Activated CD4-positive, alpha-beta T cell treated with anti-CD3 and anti-CD28 coated beads, Interleukin-2, amount 10 ng/mL, durations not matched to agents 7 days and 5 days (primary cell): ENCODE measurements at regions not wholly inside any gene's neighbourhood (a gene's known extent, or its start where the extent isn't known, plus 50 kb on each side); places are given as distances from the start of the nearest gene placed in this dataset.
"Not testable (repeated sequence)": the region's sequence is repeated elsewhere in the genome, so short reads cannot be mapped to it uniquely, and the experiment has no call there.

ENCODE experiments used
- CTCF ChIA-PET: fragments of 350-600 bp; sonication (Branson Sonifier 250); formaldehyde crosslinking; loops from one replicate; lab custom pipeline; 2021; ENCODE audit warnings: antibody characterized with exemption; lab: Charles Lee
- POLR2A ChIA-PET: fragments of 350-600 bp; sonication (Branson Sonifier 250); formaldehyde crosslinking; loops from one replicate; lab custom pipeline; 2021; ENCODE audit warnings: antibody characterized with exemption; lab: Charles Lee
- DNase-seq: peaks from one replicate; pipeline ENCODE4 v3.0.0-alpha.2; 2020
- H3K27ac Mint-ChIP-seq: one replicate; pipeline ENCODE4 v1.8.0; 2021; ENCODE audit warnings: mild to moderate bottlenecking, moderate library complexity, mixed read lengths
- H3K27me3 Mint-ChIP-seq: one replicate; pipeline ENCODE4 v1.8.0; 2021; ENCODE audit warnings: mixed read lengths
- H3K36me3 Mint-ChIP-seq: one replicate; pipeline ENCODE4 v1.8.0; 2021; ENCODE audit warnings: low read depth, mixed read lengths
- H3K4me1 Mint-ChIP-seq: one replicate; pipeline ENCODE4 v1.8.0; 2021; ENCODE audit warnings: mixed read lengths
- H3K4me3 Mint-ChIP-seq: one replicate; pipeline ENCODE4 v1.8.0; 2021; ENCODE audit warnings: mild to moderate bottlenecking, moderate library complexity, mixed read lengths
- H3K9me3 Mint-ChIP-seq: one replicate; pipeline ENCODE4 v1.8.0; 2021; ENCODE audit warnings: mixed read lengths

DNA sequence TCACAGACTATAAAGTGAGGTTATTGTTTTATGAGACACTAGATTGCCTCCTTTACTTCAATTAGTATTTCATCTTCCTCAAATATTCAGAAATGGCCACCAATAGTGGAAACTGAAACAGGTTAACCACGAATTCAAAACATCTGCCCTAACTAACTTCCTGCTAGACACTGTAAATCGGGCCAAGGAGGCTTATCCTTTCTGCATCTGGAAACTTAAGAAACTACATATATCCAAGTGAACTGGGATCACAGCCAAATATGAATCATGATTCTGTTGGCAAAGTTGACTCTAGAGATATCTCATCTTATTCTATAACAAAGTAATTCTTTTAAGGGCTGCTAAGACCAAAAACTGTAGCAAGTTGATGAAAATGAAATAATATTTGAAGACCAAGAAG is 136.6 kb upstream of the ZC3H15 start:
- H3K36me3 Mint-ChIP-seq: peaks cover 1% of the 10 kb centered on the region
- POLR2A ChIA-PET: no interaction called here

DNA sequence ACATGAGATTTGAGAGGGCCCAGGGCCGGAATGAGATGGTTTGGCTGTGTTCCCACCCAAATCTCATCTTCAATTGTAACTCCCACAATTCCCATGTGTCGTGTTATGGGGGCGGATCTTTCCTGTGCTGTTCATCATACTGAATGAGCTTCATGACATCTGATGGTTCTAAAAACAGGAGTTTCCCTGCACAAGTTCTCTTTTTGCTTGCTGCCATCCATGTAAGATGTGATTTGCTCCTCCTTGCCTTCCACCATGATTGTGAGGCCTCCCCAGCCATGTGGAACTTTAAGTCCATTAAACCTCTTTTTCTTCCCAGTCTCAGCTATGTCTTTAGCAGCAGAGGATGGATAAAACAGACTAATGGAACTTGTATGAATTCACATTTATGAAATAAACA is 131.9 kb upstream of the ZC3H15 start:
- H3K4me3 Mint-ChIP-seq, H3K36me3 Mint-ChIP-seq, POLR2A ChIA-PET, DNase-seq, H3K27ac Mint-ChIP-seq, H3K4me1 Mint-ChIP-seq, H3K27me3 Mint-ChIP-seq: not testable (repeated sequence)
- CTCF ChIA-PET: interaction anchor here (0.6 kb wide), 1 partner anchor 30 kb away, joined by 3 read pairs; no protein-coding TSS in a partner anchor
- peaks cover 12% of the 10 kb centered on the region for H3K9me3 Mint-ChIP-seq

More for the DNA sequence above, 136.6 kb upstream of the ZC3H15 start:
- DNase-seq: no peak
- CTCF ChIA-PET: no interaction called here
- no peak overlapping the region for H3K27ac Mint-ChIP-seq
- no peaks in the 10 kb centered on the region for H3K27me3 Mint-ChIP-seq
- H3K4me3 Mint-ChIP-seq: no peak overlapping the region
- H3K9me3 Mint-ChIP-seq: peaks cover 10% of the 10 kb centered on the region
- peaks cover 4% of the 10 kb centered on the region for H3K4me1 Mint-ChIP-seq

DNA sequence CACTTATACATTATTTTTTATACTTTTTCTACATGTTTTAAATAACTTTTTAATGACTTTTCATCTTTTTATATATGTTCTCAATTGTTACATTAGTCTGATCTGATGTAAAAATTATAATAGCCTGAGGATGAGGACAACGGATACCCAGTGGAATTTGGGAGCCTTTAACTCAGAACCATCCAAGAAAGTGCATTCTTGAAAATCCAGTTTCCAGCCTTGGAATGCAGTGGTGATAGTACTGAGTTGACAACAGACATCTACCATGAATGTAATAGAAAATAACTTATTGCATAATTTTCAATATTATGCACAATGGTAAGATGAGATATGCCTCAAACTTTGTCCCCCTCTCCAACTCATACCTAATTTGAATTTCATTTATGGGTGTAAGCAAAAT is 120.7 kb upstream of the ZC3H15 start:
- no peak for DNase-seq
- Mint-ChIP-seq H3K27me3 (no peaks in the 10 kb centered on the region), H3K36me3 (no peaks in the 10 kb centered on the region), H3K4me1 (no peaks in the 10 kb centered on the region), H3K27ac (no peak overlapping the region), H3K4me3 (no peak overlapping the region), H3K9me3 (no peaks in the 10 kb centered on the region)
- POLR2A ChIA-PET: no interaction called here
- CTCF ChIA-PET: no interaction called here

DNA sequence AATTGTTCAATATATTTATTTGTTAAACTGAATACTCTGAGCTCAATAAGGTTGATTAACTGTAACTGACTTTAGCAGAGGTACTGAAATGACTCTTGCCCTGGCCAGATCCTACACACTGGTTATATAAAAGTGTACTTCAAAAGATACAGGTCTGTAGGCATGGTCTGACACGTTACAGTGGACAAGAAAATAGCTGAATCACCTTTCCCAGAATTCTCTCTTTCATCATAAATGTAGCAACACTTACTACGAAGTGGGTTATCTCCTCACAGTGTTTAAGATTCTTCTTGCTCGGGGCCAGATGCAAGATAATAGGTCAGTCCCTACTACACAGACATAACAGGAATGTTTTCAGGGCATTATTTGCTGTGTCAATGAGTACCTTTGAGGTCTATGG is 107.0 kb upstream of the ZC3H15 start:
- H3K27ac Mint-ChIP-seq: no peak overlapping the region
- ChIA-PET CTCF (no interaction called here), POLR2A (no interaction called here)
- no peaks in the 10 kb centered on the region for H3K27me3 Mint-ChIP-seq
- H3K4me1 Mint-ChIP-seq: no peaks in the 10 kb centered on the region
- no peak overlapping the region for H3K4me3 Mint-ChIP-seq
- no peaks in the 10 kb centered on the region for H3K36me3 Mint-ChIP-seq
- peaks cover 17% of the 10 kb centered on the region for H3K9me3 Mint-ChIP-seq
- DNase-seq: no peak

DNA sequence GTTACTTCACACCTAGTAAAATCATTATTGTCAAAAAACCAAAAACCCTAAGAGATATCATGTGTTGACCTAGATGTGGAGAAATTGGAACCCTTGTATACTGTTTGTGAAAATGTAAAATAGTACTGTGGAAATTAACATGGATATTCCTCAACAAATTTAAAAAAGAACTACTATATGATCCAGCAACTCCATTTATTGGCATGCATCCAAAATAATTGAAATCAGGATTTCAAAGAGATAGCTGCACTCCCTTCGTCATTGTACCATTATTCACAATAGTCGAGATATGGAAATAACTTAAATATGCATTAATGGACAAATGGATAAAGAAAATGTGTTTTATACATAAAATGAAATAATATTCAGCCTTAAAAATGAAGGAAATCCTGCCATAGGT is 105.3 kb upstream of the ZC3H15 start:
- DNase-seq: no peak
- H3K4me3 Mint-ChIP-seq: no peak overlapping the region
- peaks cover 17% of the 10 kb centered on the region for H3K9me3 Mint-ChIP-seq
- no peaks in the 10 kb centered on the region for H3K4me1 Mint-ChIP-seq
- CTCF ChIA-PET: no interaction called here
- POLR2A ChIA-PET: no interaction called here
- H3K27me3 Mint-ChIP-seq: no peaks in the 10 kb centered on the region
- no peak overlapping the region for H3K27ac Mint-ChIP-seq
- H3K36me3 Mint-ChIP-seq: no peaks in the 10 kb centered on the region

DNA sequence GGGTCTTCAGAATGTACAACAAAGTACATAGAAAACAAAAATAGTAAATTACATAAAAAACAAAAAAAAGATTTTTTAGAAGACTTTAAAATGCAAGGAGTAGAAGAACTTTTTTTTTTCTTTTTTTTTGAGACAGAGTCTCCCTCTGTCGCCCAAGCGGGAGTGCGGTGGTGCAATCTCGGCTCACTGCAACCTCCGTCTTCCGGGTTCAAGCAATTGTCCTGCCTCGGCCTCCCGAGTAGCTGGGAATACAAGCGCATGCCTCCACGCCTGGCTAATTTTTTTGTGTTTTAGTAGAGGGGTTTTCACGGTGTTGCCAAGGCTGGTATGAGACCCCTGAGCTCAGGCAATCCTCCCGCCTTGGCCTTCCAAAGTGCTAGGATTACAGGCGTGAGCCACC is 104.5 kb upstream of the ZC3H15 start:
- Mint-ChIP-seq H3K4me1 (no peaks in the 10 kb centered on the region), H3K27ac (no peak overlapping the region), H3K36me3 (no peaks in the 10 kb centered on the region), H3K9me3 (peaks cover 20% of the 10 kb centered on the region), H3K4me3 (no peak overlapping the region), H3K27me3 (no peaks in the 10 kb centered on the region)
- DNase-seq: no peak
- ChIA-PET CTCF (no interaction called here), POLR2A (no interaction called here)

DNA sequence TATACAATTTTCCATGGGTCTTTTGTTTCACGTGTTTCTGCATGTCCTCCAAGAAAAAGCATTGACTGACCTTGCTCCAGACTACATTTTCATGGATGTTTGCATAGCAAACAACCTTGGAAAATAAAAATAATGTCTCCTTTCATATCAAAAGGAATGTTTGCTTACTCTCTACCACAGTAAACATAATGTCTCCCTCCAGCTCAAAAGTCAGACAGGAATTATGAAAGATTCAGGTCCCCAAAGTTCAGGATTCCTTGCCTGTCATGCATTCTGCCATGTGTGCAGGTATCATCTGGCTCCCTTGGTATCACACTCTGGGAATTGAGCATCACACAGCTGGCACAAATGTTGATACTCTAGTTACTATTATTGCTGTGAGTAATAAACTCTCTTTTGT is 103.1 kb upstream of the ZC3H15 start:
- no peaks in the 10 kb centered on the region for H3K36me3 Mint-ChIP-seq
- H3K4me1 Mint-ChIP-seq: no peaks in the 10 kb centered on the region
- POLR2A ChIA-PET: no interaction called here
- H3K27me3 Mint-ChIP-seq: no peaks in the 10 kb centered on the region
- no peak for DNase-seq
- H3K4me3 Mint-ChIP-seq: no peak overlapping the region
- no peak overlapping the region for H3K27ac Mint-ChIP-seq
- CTCF ChIA-PET: no interaction called here
- peaks cover 18% of the 10 kb centered on the region for H3K9me3 Mint-ChIP-seq

DNA sequence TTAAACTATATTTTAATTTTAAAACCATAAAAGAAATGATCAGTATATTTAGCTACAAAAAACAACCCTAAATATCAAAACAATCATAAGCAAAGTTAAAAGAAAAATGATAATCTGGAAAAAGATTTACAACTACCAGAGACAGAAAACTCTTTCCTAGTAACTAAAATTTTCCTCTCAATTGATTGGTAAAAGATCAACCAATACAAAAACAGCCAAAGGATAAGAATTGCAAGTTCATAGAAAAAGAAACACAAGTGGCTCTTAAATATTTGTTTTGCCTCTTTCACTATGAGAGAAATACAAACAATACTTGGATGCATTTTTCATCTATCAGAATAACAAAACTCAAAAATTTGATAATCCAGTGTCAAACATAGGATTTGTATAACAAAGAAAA is 101.8 kb upstream of the ZC3H15 start:
- Mint-ChIP-seq H3K36me3 (no peaks in the 10 kb centered on the region), H3K27ac (no peak overlapping the region), H3K9me3 (peaks cover 19% of the 10 kb centered on the region), H3K4me1 (no peaks in the 10 kb centered on the region), H3K4me3 (no peak overlapping the region), H3K27me3 (no peaks in the 10 kb centered on the region)
- POLR2A ChIA-PET: no interaction called here
- CTCF ChIA-PET: interaction anchor here (0.7 kb wide), 1 partner anchor 30 kb away, joined by 3 read pairs; no protein-coding TSS in a partner anchor
- DNase-seq: no peak

DNA sequence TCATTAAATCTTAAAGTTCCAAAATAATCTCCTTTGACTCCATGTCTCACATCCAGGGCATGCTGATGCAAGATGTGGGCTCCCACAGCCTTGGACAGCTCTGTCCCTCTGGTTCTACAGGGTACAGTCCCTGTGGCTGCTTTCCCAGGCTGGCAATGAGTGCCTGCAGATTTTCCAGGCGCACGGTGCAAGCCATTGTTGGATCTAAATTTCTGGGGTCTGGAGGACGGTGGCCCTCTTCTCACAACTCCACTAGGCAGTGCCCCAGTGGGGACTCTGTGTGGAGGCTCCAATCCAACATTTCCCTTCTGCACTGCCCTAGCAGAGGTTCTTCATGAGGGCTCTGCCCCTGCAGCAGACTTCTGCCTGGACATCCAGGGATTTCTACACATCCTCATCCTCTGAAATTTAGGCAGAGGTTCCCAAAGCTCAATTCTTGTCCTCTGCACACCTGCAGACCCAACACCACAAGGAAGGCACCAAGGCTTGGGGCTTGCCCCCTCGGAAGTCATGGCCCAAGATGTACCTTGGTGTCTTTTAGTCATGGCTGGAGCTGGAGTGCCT is 100.3 kb upstream of the ZC3H15 start:
- POLR2A ChIA-PET, H3K4me3 Mint-ChIP-seq, DNase-seq, H3K27ac Mint-ChIP-seq, H3K4me1 Mint-ChIP-seq, CTCF ChIA-PET, H3K36me3 Mint-ChIP-seq, H3K27me3 Mint-ChIP-seq: not testable (repeated sequence)
- peaks cover 31% of the 10 kb centered on the region for H3K9me3 Mint-ChIP-seq

DNA sequence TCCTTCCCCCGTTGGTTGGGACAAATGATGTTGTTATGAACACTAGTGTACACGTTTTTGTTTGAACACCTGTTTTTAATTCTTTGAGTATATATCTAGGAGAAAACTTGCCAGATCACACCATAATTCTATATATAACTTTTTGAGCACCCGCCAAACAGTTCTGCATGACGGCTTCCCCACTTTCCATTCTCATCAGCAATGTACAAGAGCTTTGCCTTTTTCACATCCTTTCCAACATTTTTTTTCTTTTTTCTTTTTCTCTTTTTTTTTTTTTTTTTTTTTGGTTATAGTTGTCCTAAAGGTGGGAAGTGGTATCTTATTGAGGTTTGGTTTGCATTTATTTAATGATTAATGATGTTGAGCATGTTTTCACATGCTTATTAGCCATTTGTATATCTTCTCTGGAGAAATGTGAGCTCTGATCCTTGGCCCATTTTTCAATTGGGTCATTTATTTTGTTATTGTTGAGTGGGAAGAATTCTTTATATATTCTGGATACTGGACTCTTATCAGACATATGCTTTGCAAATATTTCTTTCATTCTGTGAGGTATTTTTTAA is 86.9 kb upstream of the ZC3H15 start:
- H3K4me1 Mint-ChIP-seq: no peaks in the 10 kb centered on the region
- no peaks in the 10 kb centered on the region for H3K36me3 Mint-ChIP-seq
- POLR2A ChIA-PET: no interaction called here
- CTCF ChIA-PET: no interaction called here
- no peak overlapping the region for H3K27ac Mint-ChIP-seq
- H3K27me3 Mint-ChIP-seq: no peaks in the 10 kb centered on the region
- DNase-seq: no peak
- peaks cover 10% of the 10 kb centered on the region for H3K9me3 Mint-ChIP-seq
- H3K4me3 Mint-ChIP-seq: no peak overlapping the region

DNA sequence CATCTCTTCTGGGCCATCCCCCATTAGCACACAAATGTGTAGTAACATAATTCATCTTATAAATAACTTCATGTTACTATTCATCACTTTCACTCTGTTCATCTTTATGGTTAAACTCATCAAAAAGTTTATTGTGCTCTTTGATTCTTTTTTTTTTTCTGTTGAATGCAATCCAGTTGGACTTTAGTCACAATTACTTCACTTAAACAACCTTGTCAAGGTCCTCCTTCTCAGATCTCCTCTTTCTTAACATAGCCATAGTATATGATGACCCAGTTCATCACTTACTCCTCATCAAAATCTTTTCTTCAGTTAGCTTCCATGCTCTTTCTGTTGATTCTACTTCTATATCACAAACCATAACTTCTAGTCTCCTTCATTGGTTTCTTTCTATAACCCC is 80.2 kb upstream of the ZC3H15 start:
- CTCF ChIA-PET: interaction anchor here (1.2 kb wide), 1 partner anchor 26 kb away, joined by 3 read pairs; no protein-coding TSS in a partner anchor
- H3K9me3 Mint-ChIP-seq: no peaks in the 10 kb centered on the region
- H3K27ac Mint-ChIP-seq: no peak overlapping the region
- H3K27me3 Mint-ChIP-seq: no peaks in the 10 kb centered on the region
- H3K4me1 Mint-ChIP-seq: no peaks in the 10 kb centered on the region
- no peak overlapping the region for H3K4me3 Mint-ChIP-seq
- H3K36me3 Mint-ChIP-seq: no peaks in the 10 kb centered on the region
- POLR2A ChIA-PET: no interaction called here
- DNase-seq: no peak

DNA sequence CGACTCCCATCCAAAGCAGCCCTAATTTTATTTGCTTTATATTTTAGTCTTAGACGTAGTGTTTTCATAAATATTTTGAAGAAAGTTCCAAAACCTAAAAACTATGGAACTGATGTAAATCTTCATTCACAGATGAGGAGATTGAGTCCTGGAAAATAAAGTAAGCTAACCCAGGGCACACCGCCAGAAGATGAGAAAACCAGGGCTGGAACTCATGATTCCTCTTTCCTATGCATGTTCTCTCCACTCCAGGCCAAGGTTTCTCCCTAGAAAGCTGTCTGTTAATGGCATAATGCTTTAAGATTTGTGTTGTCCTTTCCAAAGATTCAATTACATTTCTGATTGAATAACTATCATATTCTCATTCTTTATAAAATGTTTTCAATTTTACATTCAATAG is 78.4 kb upstream of the ZC3H15 start:
- Mint-ChIP-seq H3K9me3 (peaks cover 5% of the 10 kb centered on the region), H3K4me3 (no peak overlapping the region), H3K27ac (no peak overlapping the region), H3K4me1 (no peaks in the 10 kb centered on the region), H3K36me3 (no peaks in the 10 kb centered on the region), H3K27me3 (no peaks in the 10 kb centered on the region)
- CTCF ChIA-PET: no interaction called here
- no peak for DNase-seq
- POLR2A ChIA-PET: no interaction called here

DNA sequence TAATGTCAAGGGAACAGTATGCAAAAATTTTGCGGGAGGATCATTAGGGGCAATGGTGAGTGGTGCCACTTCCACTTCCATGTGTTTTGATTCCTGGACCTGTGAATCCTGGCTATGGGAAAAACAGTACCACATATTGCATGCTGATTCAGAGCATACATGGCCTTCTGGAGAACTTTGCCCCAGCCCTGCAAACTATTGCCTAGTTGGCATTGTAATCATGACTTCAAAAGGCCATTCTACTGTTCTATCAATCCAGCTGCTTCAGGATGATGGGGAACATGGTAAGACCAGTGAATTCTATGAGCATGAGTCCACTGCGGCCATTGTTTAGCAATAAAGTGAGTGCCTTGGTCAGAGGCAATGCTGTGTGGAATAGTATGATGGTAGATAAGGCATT is 75.3 kb upstream of the ZC3H15 start:
- no peak overlapping the region for H3K4me3 Mint-ChIP-seq
- CTCF ChIA-PET: no interaction called here
- H3K27me3 Mint-ChIP-seq: no peaks in the 10 kb centered on the region
- H3K9me3 Mint-ChIP-seq: peaks cover 11% of the 10 kb centered on the region
- H3K36me3 Mint-ChIP-seq: no peaks in the 10 kb centered on the region
- POLR2A ChIA-PET: no interaction called here
- no peak for DNase-seq
- H3K27ac Mint-ChIP-seq: no peak overlapping the region
- H3K4me1 Mint-ChIP-seq: no peaks in the 10 kb centered on the region

DNA sequence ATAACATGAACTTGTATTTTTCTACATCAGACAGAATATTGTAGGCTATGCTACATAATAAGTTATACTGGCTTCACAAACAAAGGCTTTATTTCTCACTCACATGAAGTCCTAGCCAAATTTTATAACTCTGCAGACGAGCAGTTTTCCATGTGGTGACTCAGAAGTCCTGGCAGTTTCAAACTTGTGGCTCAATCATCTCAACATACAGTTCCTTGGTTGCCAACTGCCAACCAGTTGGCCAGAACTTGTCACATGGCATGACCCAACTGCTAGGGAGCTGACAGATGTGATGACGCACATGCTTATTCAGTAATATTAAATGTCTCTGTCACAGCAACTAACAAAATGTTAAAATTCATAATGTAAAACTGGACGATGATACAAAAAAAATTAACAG is 63.8 kb upstream of the ZC3H15 start:
- H3K36me3 Mint-ChIP-seq: no peaks in the 10 kb centered on the region
- no peak overlapping the region for H3K27ac Mint-ChIP-seq
- peaks cover 11% of the 10 kb centered on the region for H3K4me1 Mint-ChIP-seq
- ChIA-PET POLR2A (no interaction called here), CTCF (no interaction called here)
- H3K27me3 Mint-ChIP-seq: no peaks in the 10 kb centered on the region
- H3K4me3 Mint-ChIP-seq: no peak overlapping the region
- DNase-seq: no peak
- no peaks in the 10 kb centered on the region for H3K9me3 Mint-ChIP-seq
